HepG2 (cell line): ENCODE measurements at regions not wholly inside any gene's neighbourhood (a gene's known extent, or its start where the extent isn't known, plus 50 kb on each side); places are given as distances from the start of the nearest gene placed in this dataset.

Source experiments
- ATAC-seq: fragments of 200-7000 bp; cut with Tn5 transposase; 3 replicates; pipeline ENCODE4 v1.9.1; 2020; ENCODE audit warnings: mild to moderate bottlenecking, moderate library complexity
- BruUV-seq: library from RNA; stranded (reverse); fragments of 400-500 nt; replicated peaks from 2 replicates; lab custom pipeline; 2021; lab: Mats Ljungman, UMichigan
- CTCF ChIA-PET: fragments of 300-600 bp; formaldehyde crosslinking; extraction: SDS; loops from one replicate; lab custom pipeline; 2021; ENCODE audit warnings: low total read pairs, inconsistent platforms, low intra/inter-chr PET ratio; lab: Yijun Ruan, JAX
- POLR2A ChIA-PET: fragments of 350-600 bp; sonication (Branson Sonifier 250); formaldehyde crosslinking; loops from one replicate; lab custom pipeline; 2020; ENCODE audit warnings: antibody characterized with exemption, inconsistent platforms; lab: Yijun Ruan, JAX
- DNase-seq: peaks from one replicate; pipeline ENCODE4 v3.0.0-alpha.2; 2015; ENCODE audit warnings: low spot score
- FAIRE-seq: peaks from 3 replicates; lab custom pipeline; 2011; peaks lifted over from hg19 to GRCh38; lab: Jason Lieb, UNC
- H2AFZ ChIP-seq: one replicate; pipeline ENCODE4 v1.6.1; 2011; ENCODE audit warnings: low read length, inconsistent platforms
- H3K27ac ChIP-seq: fragments of 300-600 bp; 3 replicates; pipeline ENCODE4 v1.8.0; 2011; ENCODE audit warnings: mixed run types, mild to moderate bottlenecking, mixed read lengths, low read length, inconsistent platforms; ENCODE audit not compliant: insufficient read depth; ENCODE audit errors: extremely low read length
- H3K27me3 ChIP-seq, 2 experiments: fragments of 200-600 bp in 1 of 2; 2 replicates in 1 of 2; 3 replicates in 1 of 2; pipeline versions ENCODE4 v1.6.0 to v1.8.0; 2011; ENCODE audit warnings: low read length in 2 of 2, mild to moderate bottlenecking in 2 of 2, moderate library complexity in 2 of 2, inconsistent platforms in 1 of 2; ENCODE audit not compliant: insufficient read depth in 2 of 2, control insufficient read depth in 1 of 2
- H3K36me3 ChIP-seq, 2 experiments: fragments of 200-600 bp in 1 of 2; replicated peaks in 1 of 2; 2 replicates in 1 of 2; 3 replicates in 1 of 2; pipeline versions ENCODE4 v1.5.1 to v1.8.0; 2011; ENCODE audit warnings: low read length in 2 of 2, inconsistent platforms in 1 of 2; ENCODE audit not compliant: insufficient read depth in 2 of 2, control insufficient read depth in 1 of 2
- H3K4me1 ChIP-seq: 2 replicates; pipeline ENCODE4 v1.5.1; 2012; ENCODE audit warnings: low read length, inconsistent platforms; ENCODE audit not compliant: insufficient read depth
- H3K4me2 ChIP-seq: 2 replicates; pipeline ENCODE4 v1.6.0; 2011; ENCODE audit warnings: low read depth, low read length, inconsistent platforms
- H3K4me3 ChIP-seq, 3 experiments: fragments of 200-600 bp in 1 of 3; sonication (generic), shearing (Covaris generic) in 1 of 3; replicated peaks in 1 of 3; 2 replicates each; pipeline ENCODE4 v1.5.1; 2011 to 2016; ENCODE audit warnings: low read length in 3 of 3, inconsistent platforms in 2 of 3, low read depth in 2 of 3, mild to moderate bottlenecking in 2 of 3, control low read depth in 1 of 3, mixed read lengths in 1 of 3; ENCODE audit not compliant: insufficient read depth in 1 of 3
- H3K79me2 ChIP-seq: one replicate; pipeline ENCODE4 v1.6.1; 2011; ENCODE audit warnings: low read length, inconsistent platforms; ENCODE audit not compliant: insufficient read depth
- H3K9ac ChIP-seq: 2 replicates; pipeline ENCODE4 v1.6.0; 2011; ENCODE audit warnings: mild to moderate bottlenecking, low read depth, low read length, inconsistent platforms; ENCODE audit not compliant: insufficient read depth
- H3K9me3 ChIP-seq: 2 replicates; pipeline ENCODE4 v1.5.1; 2012; ENCODE audit warnings: mild to moderate bottlenecking, low read length
- H4K20me1 ChIP-seq: 2 replicates; pipeline ENCODE4 v1.6.0; 2011; ENCODE audit warnings: inconsistent platforms, mild to moderate bottlenecking, low read length, moderate library complexity; ENCODE audit not compliant: insufficient read depth
- KDM2A ChIP-seq: sonication (generic); formaldehyde crosslinking; IDR thresholded peaks from 2 replicates; pipeline ENCODE4 v1.4.0; 2020; ENCODE audit warnings: low read depth, missing genetic modification reagents, borderline replicate concordance
- MTA1 ChIP-seq: sonication (generic); formaldehyde crosslinking; IDR thresholded peaks from 2 replicates; pipeline ENCODE4 v1.4.0; 2020; ENCODE audit warnings: missing genetic modification reagents, mild to moderate bottlenecking, borderline replicate concordance
- NAIF1 ChIP-seq: sonication (generic); formaldehyde crosslinking; IDR thresholded peaks from 2 replicates; pipeline ENCODE4 v1.5.0; 2020; ENCODE audit warnings: mild to moderate bottlenecking, missing genetic modification reagents, borderline replicate concordance
- NCOA2 ChIP-seq: sonication (generic); formaldehyde crosslinking; IDR thresholded peaks from 2 replicates; pipeline ENCODE4 v1.8.0; 2022; ENCODE audit warnings: inconsistent platforms
- SMARCC2 ChIP-seq: fragments of 450-650 bp; IDR thresholded peaks from 2 replicates; pipeline ENCODE4 v1.6.1; 2017; ENCODE audit warnings: antibody characterized with exemption, mild to moderate bottlenecking
- SRY ChIP-seq: sonication (generic); formaldehyde crosslinking; IDR thresholded peaks from 2 replicates; pipeline ENCODE4 v1.8.0; 2022; ENCODE audit warnings: mild to moderate bottlenecking, missing genetic modification reagents
- YEATS4 ChIP-seq: sonication (generic); formaldehyde crosslinking; IDR thresholded peaks from 2 replicates; pipeline ENCODE4 v1.4.0; 2020; ENCODE audit warnings: missing genetic modification reagents, borderline replicate concordance
- ZNF136 ChIP-seq: sonication (generic); formaldehyde crosslinking; IDR thresholded peaks from 2 replicates; pipeline ENCODE4 v1.8.1; 2022; ENCODE audit warnings: low read depth, mild to moderate bottlenecking, moderate library complexity, missing genetic modification reagents
- ZNF24 ChIP-seq: fragments of 450-650 bp; IDR thresholded peaks from 2 replicates; pipeline ENCODE4 v1.6.1; 2017; ENCODE audit warnings: antibody characterized with exemption, mild to moderate bottlenecking
- ZNF768 ChIP-seq: sonication (generic); formaldehyde crosslinking; IDR thresholded peaks from 2 replicates; pipeline ENCODE4 v1.4.0; 2020; ENCODE audit warnings: missing genetic modification reagents
- WGBS: methylation state at CpG from one replicate; pipeline ENCODE4 v1.1.6; 2017; ENCODE audit warnings: low lambda C conversion rate; 5-methylcytosine and 5-hydroxymethylcytosine counted together
- in situ Hi-C: cut with HindIII; loops from 2 replicates; pipeline ENCODE4 v1.10.0; 2017; ENCODE audit warnings: low pct_unique_long_range_greater_than_20kb; ENCODE audit not compliant: extremely low pct_ligation_motif_present
- intact Hi-C: fragments of 100-400 bp; cut with micrococcal nuclease; formaldehyde crosslinking; loops from one replicate; pipeline ENCODE4 v1.10.0; 2022; ENCODE audit not compliant: unreplicated experiment
- TF ChIP-seq, protein P1 (sequence below): sonication (generic); formaldehyde crosslinking; IDR thresholded peaks from 2 replicates; pipeline ENCODE4 v1.4.0; 2020; ENCODE audit warnings: missing genetic modification reagents
- TF ChIP-seq, protein P2 (sequence below): sonication (generic); formaldehyde crosslinking; IDR thresholded peaks from 2 replicates; pipeline ENCODE4 v1.4.0; 2020; ENCODE audit warnings: mild to moderate bottlenecking, missing genetic modification reagents, borderline replicate concordance
- TF ChIP-seq, protein P3 (sequence below): sonication (generic); formaldehyde crosslinking; IDR thresholded peaks from 2 replicates; pipeline ENCODE4 v1.5.1; 2020; ENCODE audit warnings: missing genetic modification reagents, mild to moderate bottlenecking, borderline replicate concordance
- TF ChIP-seq, protein P4 (sequence below): sonication (generic); formaldehyde crosslinking; IDR thresholded peaks from 2 replicates; pipeline ENCODE4 v1.5.0; 2020; ENCODE audit warnings: mild to moderate bottlenecking, missing genetic modification reagents

DNA sequence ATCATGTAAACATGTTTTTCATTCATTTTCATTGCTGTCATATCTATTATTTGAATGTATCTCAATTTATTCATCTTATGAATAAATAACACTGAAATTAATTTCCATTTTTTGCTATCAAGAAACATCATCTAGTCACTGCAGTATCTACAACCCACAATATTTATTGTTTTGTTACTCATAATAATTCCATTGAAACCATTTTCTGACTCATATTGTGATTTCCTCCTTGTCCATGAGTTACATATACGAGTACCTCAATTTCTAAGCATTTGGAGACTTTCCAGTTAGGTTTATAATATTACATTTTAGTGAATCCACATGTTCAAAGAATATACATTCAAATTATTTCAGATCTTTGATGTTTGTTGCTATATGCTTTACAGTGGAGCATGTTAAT is 1524.0 kb downstream of the SLITRK1 start:
- Histone ChIP-seq H3K9ac (no peak overlapping the region), H3K4me2 (no peak overlapping the region), H3K36me3 (no peaks in the 10 kb centered on the region), H3K4me3 (no peak overlapping the region), H3K27me3 (no peaks in the 10 kb centered on the region)
- no TSS peak for BruUV-seq
- in situ Hi-C loops (no loop called here), intact Hi-C loops (no loop called here)
- CTCF ChIA-PET = no interaction called here
- POLR2A ChIA-PET = no interaction called here
- ATAC-seq = no peak
- TF ChIP-seq SRY (CRISPR knock-in tag) = no peak
- no peak for TF ChIP-seq NAIF1 (CRISPR knock-in tag)
- TF ChIP-seq YEATS4 (CRISPR knock-in tag) = no peak
- no peak for TF ChIP-seq NCOA2 (CRISPR knock-in tag)
- no peak for TF ChIP-seq SMARCC2
- TF ChIP-seq, protein P1, sequence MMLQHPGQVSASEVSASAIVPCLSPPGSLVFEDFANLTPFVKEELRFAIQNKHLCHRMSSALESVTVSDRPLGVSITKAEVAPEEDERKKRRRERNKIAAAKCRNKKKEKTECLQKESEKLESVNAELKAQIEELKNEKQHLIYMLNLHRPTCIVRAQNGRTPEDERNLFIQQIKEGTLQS (CRISPR knock-in tag) = no peak
- no peak for TF ChIP-seq KDM2A (CRISPR knock-in tag)
- TF ChIP-seq ZNF24 = no peak
- no peak for TF ChIP-seq ZNF136 (CRISPR knock-in tag)
- TF ChIP-seq, protein P2, sequence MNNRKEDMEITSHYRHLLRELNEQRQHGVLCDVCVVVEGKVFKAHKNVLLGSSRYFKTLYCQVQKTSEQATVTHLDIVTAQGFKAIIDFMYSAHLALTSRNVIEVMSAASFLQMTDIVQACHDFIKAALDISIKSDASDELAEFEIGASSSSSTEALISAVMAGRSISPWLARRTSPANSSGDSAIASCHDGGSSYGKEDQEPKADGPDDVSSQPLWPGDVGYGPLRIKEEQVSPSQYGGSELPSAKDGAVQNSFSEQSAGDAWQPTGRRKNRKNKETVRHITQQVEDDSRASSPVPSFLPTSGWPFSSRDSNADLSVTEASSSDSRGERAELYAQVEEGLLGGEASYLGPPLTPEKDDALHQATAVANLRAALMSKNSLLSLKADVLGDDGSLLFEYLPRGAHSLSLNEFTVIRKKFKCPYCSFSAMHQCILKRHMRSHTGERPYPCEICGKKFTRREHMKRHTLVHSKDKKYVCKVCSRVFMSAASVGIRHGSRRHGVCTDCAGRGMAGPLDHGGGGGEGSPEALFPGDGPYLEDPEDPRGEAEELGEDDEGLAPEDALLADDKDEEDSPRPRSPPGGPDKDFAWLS (CRISPR knock-in tag) = no peak
- TF ChIP-seq MTA1 (CRISPR knock-in tag) = no peak
- TF ChIP-seq, protein P3, sequence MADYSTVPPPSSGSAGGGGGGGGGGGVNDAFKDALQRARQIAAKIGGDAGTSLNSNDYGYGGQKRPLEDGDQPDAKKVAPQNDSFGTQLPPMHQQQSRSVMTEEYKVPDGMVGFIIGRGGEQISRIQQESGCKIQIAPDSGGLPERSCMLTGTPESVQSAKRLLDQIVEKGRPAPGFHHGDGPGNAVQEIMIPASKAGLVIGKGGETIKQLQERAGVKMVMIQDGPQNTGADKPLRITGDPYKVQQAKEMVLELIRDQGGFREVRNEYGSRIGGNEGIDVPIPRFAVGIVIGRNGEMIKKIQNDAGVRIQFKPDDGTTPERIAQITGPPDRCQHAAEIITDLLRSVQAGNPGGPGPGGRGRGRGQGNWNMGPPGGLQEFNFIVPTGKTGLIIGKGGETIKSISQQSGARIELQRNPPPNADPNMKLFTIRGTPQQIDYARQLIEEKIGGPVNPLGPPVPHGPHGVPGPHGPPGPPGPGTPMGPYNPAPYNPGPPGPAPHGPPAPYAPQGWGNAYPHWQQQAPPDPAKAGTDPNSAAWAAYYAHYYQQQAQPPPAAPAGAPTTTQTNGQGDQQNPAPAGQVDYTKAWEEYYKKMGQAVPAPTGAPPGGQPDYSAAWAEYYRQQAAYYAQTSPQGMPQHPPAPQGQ (CRISPR knock-in tag) = no peak
- TF ChIP-seq, protein P4, sequence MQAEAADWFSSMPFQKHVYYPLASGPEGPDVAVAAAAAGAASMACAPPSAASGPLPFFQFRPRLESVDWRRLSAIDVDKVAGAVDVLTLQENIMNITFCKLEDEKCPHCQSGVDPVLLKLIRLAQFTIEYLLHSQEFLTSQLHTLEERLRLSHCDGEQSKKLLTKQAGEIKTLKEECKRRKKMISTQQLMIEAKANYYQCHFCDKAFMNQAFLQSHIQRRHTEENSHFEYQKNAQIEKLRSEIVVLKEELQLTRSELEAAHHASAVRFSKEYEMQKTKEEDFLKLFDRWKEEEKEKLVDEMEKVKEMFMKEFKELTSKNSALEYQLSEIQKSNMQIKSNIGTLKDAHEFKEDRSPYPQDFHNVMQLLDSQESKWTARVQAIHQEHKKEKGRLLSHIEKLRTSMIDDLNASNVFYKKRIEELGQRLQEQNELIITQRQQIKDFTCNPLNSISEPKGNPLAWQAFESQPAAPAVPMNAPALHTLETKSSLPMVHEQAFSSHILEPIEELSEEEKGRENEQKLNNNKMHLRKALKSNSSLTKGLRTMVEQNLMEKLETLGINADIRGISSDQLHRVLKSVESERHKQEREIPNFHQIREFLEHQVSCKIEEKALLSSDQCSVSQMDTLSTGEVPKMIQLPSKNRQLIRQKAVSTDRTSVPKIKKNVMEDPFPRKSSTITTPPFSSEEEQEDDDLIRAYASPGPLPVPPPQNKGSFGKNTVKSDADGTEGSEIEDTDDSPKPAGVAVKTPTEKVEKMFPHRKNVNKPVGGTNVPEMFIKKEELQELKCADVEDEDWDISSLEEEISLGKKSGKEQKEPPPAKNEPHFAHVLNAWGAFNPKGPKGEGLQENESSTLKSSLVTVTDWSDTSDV (CRISPR knock-in tag) = no peak
- TF ChIP-seq ZNF768 = no peak
- TF ChIP-seq, all 625 proteins: peak for 0
- FAIRE-seq (no peak), DNase-seq (no peak)
- Histone ChIP-seq H3K9me3 (no peaks in the 10 kb centered on the region), H3K4me1 (no peaks in the 10 kb centered on the region), H4K20me1 (no peaks in the 10 kb centered on the region), H2AFZ (no peak overlapping the region), H3K27ac (no peak overlapping the region), H3K79me2 (no peaks in the 10 kb centered on the region)
- WGBS = 0% methylated on average over 1 of the region's 1 CpG
